ENCODE measurements at regions not wholly inside any gene's neighbourhood (a gene's known extent, or its start where the extent isn't known, plus 50 kb on each side); places are given as distances from the start of the nearest gene placed in this dataset.

DNA sequence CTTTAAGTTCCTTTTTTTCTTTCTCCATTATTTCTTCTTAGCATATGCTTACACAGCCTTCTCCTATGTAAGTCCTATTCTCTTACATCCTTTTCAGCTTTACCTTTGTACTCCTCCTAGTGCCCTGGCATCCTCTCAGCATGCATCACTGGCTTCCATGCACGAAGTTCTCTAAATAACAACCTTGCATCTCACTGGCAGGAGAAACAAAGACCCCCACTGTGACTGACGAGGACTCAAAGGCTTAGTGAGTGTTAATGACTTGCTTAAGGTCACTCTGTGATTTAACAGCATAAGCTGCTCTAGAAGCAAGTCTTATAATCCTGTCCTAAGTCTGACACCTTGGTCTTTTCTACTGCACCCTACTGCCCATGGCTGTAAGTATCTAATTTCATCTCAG, 1236.0 kb upstream of the CELF4 start:
- intact Hi-C loops (cut with micrococcal nuclease; ENCODE audit: unreplicated experiment): no loop called here
- Mint-ChIP-seq H3K4me3 (ENCODE audit: unreplicated experiment) (no peak overlapping the region), H3K9me3 (ENCODE audit: unreplicated experiment) (no peaks in the 10 kb centered on the region), H3K27me3 (ENCODE audit: insufficient read depth, unreplicated experiment) (peaks cover 10% of the 10 kb centered on the region), H3K4me1 (ENCODE audit: low read depth, unreplicated experiment) (no peaks in the 10 kb centered on the region), H3K27ac (ENCODE audit: unreplicated experiment) (no peak overlapping the region), H3K36me3 (ENCODE audit: insufficient read depth, unreplicated experiment) (no peaks in the 10 kb centered on the region)
- Histone ChIP-seq H3K4me1 (no peaks in the 10 kb centered on the region), H3K36me3 (ENCODE audit: control insufficient read depth, insufficient read depth, low read length) (no peaks in the 10 kb centered on the region), H3K27me3 (replicated peaks; ENCODE audit: control insufficient read depth, insufficient read depth, low read length) (no peaks in the 10 kb centered on the region), H3K4me3 (ENCODE audit: low read depth, low read length) (no peak overlapping the region), H3K9me3 (no peaks in the 10 kb centered on the region)
- TF ChIP-seq, protein P1, sequence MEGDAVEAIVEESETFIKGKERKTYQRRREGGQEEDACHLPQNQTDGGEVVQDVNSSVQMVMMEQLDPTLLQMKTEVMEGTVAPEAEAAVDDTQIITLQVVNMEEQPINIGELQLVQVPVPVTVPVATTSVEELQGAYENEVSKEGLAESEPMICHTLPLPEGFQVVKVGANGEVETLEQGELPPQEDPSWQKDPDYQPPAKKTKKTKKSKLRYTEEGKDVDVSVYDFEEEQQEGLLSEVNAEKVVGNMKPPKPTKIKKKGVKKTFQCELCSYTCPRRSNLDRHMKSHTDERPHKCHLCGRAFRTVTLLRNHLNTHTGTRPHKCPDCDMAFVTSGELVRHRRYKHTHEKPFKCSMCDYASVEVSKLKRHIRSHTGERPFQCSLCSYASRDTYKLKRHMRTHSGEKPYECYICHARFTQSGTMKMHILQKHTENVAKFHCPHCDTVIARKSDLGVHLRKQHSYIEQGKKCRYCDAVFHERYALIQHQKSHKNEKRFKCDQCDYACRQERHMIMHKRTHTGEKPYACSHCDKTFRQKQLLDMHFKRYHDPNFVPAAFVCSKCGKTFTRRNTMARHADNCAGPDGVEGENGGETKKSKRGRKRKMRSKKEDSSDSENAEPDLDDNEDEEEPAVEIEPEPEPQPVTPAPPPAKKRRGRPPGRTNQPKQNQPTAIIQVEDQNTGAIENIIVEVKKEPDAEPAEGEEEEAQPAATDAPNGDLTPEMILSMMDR (IDR thresholded peaks at IDR 0.05; ENCODE audit: insufficient read depth in 1 of 2, low read depth in 1 of 2, low read length in 1 of 2, severe bottlenecking in 1 of 2, unreplicated experiment in 1 of 2): no peak
- no peak for DNase-seq
- no TSS peak for BruUV-seq (replicated peaks)
- ChIA-PET CTCF (no interaction called here), POLR2A (no interaction called here)

DNA sequence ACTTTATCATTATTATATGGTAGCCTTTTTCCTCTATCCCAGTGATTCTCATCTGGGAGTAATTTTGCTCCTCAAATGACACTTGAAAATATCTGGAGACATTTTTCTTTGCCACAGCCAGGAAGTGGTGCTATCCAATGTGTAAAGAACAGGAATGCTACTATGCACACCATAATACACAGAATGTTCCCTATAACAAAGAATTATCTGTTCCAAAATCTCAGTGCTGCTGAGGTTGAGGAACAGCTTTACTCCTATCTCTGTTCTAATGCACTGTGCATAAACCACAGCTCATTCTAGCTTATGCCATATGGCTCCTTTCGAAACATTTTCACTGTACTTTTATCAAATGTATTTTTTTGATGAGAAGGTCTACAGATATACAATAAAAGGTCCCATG, 1231.2 kb upstream of the CELF4 start:
- Mint-ChIP-seq H3K27ac (ENCODE audit: unreplicated experiment) (no peak overlapping the region), H3K9me3 (ENCODE audit: unreplicated experiment) (no peaks in the 10 kb centered on the region), H3K27me3 (ENCODE audit: insufficient read depth, unreplicated experiment) (peaks cover 6% of the 10 kb centered on the region), H3K36me3 (ENCODE audit: insufficient read depth, unreplicated experiment) (no peaks in the 10 kb centered on the region), H3K4me1 (ENCODE audit: low read depth, unreplicated experiment) (no peaks in the 10 kb centered on the region), H3K4me3 (ENCODE audit: unreplicated experiment) (no peak overlapping the region)
- no peaks in the 10 kb centered on the region for H3K9me3 ChIP-seq
- ChIA-PET CTCF (no interaction called here), POLR2A (no interaction called here)
- TF ChIP-seq, protein P1 (IDR thresholded peaks at IDR 0.05; ENCODE audit: insufficient read depth in 1 of 2, low read depth in 1 of 2, low read length in 1 of 2, severe bottlenecking in 1 of 2, unreplicated experiment in 1 of 2): no peak
- H3K27me3 ChIP-seq (replicated peaks; ENCODE audit: control insufficient read depth, insufficient read depth, low read length): no peaks in the 10 kb centered on the region
- no peaks in the 10 kb centered on the region for H3K4me1 ChIP-seq
- H3K4me3 ChIP-seq (ENCODE audit: low read depth, low read length): no peak overlapping the region
- BruUV-seq (replicated peaks): no TSS peak
- intact Hi-C loops (cut with micrococcal nuclease; ENCODE audit: unreplicated experiment): no loop called here
- no peak for DNase-seq
- no peaks in the 10 kb centered on the region for H3K36me3 ChIP-seq (ENCODE audit: control insufficient read depth, insufficient read depth, low read length)

GRCh38 chr18:38792731-38793130, 1227.1 kb upstream of the CELF4 start:
- Histone ChIP-seq H3K4me3 (ENCODE audit: low read depth, low read length) (no peak overlapping the region), H3K9me3 (no peaks in the 10 kb centered on the region), H3K4me1 (no peaks in the 10 kb centered on the region), H3K27me3 (replicated peaks; ENCODE audit: control insufficient read depth, insufficient read depth, low read length) (no peaks in the 10 kb centered on the region), H3K36me3 (ENCODE audit: control insufficient read depth, insufficient read depth, low read length) (no peaks in the 10 kb centered on the region)
- TF ChIP-seq, protein P1 (IDR thresholded peaks at IDR 0.05; ENCODE audit: insufficient read depth in 1 of 2, low read depth in 1 of 2, low read length in 1 of 2, severe bottlenecking in 1 of 2, unreplicated experiment in 1 of 2): no peak
- Mint-ChIP-seq H3K4me1 (ENCODE audit: low read depth, unreplicated experiment) (no peaks in the 10 kb centered on the region), H3K27me3 (ENCODE audit: insufficient read depth, unreplicated experiment) (peaks cover 1% of the 10 kb centered on the region), H3K36me3 (ENCODE audit: insufficient read depth, unreplicated experiment) (no peaks in the 10 kb centered on the region), H3K4me3 (ENCODE audit: unreplicated experiment) (no peak overlapping the region), H3K9me3 (ENCODE audit: unreplicated experiment) (no peaks in the 10 kb centered on the region), H3K27ac (ENCODE audit: unreplicated experiment) (no peak overlapping the region)
- no peak for DNase-seq
- POLR2A ChIA-PET: no interaction called here
- no TSS peak for BruUV-seq (replicated peaks)
- CTCF ChIA-PET: no interaction called here
- intact Hi-C loops (cut with micrococcal nuclease; ENCODE audit: unreplicated experiment): no loop called here

Measured in Caco-2 (cell line).